HG03060 (cell line): ENCODE measurements at regions not wholly inside any gene's neighbourhood (a gene's known extent, or its start where the extent isn't known, plus 50 kb on each side); places are given as distances from the start of the nearest gene placed in this dataset.
"Not testable (repeated sequence)": the region's sequence is repeated elsewhere in the genome, so short reads cannot be mapped to it uniquely, and the experiment has no call there.

ENCODE experiments used
- ATAC-seq: cut with Tn5 transposase; IDR thresholded peaks from one replicate; pipeline ENCODE4 v1.9.1; 2021; ENCODE audit warnings: low read depth, moderate number of reproducible peaks; ENCODE audit not compliant: unreplicated experiment

- ATAC-seq = no peak
These were observed 370.8 kb downstream of the DSEL start for GRCh38 chr18:67145586-67146292.

DNA sequence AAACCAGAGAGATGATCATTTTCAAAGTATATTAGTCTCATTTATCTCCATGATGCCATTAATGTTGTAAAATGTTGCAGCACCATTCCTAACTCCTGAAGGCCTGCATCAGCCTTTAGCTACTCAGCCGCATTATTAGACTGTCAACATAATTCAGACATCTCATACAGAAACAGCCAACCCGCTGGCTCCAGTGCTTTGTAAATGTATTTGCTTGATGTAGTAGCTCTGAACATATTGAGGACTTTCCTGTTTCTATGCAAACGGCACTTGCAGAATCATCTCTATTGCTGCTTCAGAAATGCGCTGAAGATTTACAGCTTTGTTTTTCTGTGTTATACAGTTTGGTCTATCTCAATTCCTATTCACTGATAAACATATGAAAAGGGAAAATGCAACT is 372.2 kb downstream of the DSEL start:
- ATAC-seq = no peak

DNA sequence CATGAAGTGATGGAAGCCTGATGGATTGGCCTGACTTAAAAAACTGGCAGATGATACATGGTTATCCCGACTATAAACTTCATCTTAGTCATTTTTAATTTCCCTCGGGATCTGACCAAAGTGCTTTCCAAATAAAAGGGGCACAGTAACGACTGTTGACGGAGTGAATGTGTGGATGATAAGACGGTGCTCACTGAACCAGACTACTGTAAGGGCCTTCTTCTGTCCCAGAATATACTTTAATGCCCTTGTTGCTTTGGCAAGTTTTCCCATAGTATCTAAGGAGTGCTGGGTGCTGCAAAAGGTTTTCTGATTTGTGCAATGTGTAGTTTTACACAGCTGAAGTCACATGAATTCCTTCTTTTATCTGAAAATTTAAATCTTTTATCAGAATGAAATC is 373.5 kb downstream of the DSEL start:
- ATAC-seq = no peak

DNA sequence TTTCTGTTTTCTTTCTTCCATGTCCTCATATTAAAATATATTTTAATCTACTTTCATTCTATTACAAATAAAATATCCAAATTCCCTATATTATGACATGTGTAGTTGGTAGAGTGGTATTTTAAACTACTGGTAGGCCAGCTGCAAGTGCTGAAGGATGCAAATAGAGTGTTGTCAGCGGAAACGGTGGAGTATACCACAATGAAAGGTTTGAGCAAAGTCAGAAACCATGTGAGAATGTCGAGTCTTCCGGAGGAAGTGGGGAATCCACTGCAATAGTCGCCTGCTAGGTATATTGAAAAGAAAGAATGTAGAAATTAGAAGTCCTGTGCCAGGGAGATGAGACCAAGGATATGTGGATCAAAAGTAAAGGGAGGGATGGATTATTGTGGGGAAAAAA is 373.9 kb downstream of the DSEL start:
- no peak for ATAC-seq

DNA sequence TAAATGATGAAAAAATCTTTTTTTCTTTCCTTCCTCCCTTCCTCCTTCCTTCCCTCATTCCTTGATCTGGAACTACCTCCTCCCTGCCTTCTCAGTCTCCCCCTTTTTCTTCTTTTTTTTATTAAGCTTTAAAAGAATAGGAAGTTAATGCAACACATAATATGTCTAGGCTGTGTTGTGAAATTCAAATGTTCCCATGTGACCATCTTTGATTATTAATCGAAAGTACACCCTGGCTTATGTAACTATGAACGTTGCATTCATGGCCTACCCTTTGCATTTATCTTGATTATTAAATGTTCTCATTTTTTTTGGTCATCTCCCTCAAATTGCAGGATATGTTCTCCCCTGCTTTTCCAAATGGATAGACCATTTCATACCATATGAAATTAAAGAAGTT is 376.0 kb downstream of the DSEL start:
- ATAC-seq = no peak

DNA sequence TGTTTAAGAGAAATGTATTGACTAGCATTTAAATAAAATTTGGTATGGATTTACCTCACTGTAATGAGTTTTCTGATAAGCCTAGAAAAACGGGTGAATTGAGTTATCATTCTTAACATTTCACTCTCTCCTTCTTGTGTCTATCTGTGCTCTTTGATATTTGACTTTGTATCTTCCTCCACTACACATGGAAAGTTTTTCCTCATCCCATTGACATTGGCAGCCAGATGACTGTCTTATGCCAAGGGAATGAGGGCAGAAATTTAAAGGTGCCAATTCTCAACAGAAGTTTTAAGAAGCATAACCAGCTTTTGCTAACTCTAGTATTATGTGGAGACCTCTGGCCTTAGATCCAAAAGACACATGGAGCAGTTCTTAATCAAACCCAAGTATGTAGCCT is 376.6 kb downstream of the DSEL start:
- no peak for ATAC-seq

- ATAC-seq = no peak
These were observed 380.5 kb downstream of the DSEL start for GRCh38 chr18:67135981-67136380.

- ATAC-seq = no peak
These were observed 381.6 kb downstream of the DSEL start for GRCh38 chr18:67134911-67135310.

GRCh38 chr18:67133669-67134068 is 382.9 kb downstream of the DSEL start:
- ATAC-seq = no peak

- no peak for ATAC-seq
These were observed 383.6 kb downstream of the DSEL start for GRCh38 chr18:67132919-67133318.

- ATAC-seq = no peak
These were observed 385.0 kb downstream of the DSEL start for GRCh38 chr18:67131498-67131897.

- ATAC-seq = not testable (repeated sequence)
These were observed 389.8 kb downstream of the DSEL start for GRCh38 chr18:67126751-67127150.

DNA sequence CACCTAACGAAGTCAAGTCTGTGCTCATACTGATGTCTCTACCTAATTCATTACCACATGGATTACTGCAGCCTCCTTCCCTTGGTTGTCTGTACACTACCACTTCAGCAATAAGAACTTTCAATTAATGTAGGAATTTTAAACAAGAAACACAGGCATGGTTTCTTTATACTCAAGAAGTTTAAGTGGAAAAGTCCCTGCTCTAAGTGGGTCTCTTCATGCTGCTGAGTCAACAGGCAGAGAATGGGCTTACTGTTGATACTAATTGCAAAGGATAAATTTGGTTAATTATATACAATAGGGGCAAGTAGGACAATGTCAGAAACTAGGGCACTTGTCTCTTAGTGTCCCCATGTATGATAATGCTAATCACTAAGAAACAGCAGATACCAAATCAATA is 392.6 kb downstream of the DSEL start:
- ATAC-seq = no peak

DNA sequence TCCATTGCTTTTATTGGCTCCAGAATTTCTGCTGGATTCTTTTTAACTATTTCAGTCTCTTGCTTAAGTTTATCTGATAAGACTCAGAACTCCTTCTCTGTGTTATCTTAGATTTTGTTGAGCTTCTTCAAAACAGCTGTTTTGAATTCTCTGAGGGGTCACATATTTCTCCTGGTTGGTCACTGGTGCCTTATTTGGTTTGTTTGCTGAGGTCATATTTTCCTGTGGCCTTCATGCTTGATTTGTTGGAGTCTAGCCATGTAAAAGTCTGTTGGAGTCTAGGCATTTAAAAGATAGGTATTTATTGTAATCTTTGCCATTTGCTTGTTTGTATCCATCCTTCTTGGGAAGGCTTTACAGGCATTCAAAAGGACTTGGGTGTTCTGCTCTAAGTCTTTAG is 398.7 kb downstream of the DSEL start:
- no peak for ATAC-seq

DNA sequence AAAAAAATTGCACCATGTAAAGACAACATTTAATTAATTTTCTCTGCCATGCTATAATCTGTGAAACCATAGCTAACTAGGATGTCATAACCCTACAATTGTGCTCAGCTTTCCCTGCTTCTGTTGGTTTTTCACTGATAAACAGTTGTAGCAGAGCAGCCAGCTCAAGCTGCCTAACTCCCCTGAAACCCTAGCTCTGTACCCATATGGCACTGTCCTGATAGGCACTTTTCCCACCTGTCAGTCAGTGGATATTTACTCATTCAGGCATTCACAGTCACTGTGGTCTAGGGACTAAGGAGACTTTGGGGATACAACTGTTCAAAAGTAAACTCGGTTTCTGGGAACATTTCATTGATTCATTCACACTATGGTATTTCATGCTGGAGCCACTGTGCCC is 407.0 kb downstream of the DSEL start:
- no peak for ATAC-seq

DNA sequence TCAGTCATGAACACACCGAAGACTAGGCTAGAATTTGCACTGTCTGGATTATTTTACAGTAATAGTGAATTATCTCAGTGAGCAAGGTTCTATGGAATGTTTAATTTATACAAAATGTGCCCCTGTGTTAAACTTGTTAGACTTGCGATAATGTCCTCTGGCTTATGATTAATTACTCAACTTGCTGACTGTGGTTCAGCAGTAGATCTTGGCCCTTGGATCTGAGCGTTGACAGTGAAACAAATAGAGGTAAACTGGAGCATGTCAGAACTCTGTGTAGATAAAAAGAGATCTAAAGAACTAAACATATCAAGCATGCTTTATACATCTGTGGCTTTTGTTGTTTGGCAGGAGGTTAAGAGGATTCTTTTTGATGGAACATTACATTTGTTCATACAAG is 407.6 kb downstream of the DSEL start:
- no peak for ATAC-seq

- ATAC-seq = peak; percentile 77
These were observed 411.7 kb downstream of the DSEL start for GRCh38 chr18:67104700-67105284.

DNA sequence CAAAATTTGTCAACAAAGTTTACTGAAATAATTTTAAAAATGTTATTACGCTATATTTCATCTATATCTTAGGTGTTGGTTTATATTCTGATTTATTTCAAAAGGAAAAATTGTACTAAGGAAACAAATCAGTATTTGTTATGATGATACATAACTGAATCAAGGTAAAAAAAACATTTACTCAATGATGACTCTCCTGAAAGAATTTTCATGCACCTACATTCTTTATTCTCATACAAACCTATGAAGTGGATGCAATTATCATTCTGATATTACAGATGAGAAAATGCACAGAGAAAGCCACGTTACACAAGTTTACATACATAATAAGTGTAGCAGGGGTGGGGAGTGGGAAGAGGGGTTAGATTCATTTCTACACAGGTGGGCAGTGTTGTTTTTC is 422.4 kb downstream of the DSEL start:
- ATAC-seq = no peak

GRCh38 chr18:67092141-67092540 is 424.4 kb downstream of the DSEL start:
- ATAC-seq = no peak

- ATAC-seq = no peak
These were observed 434.9 kb downstream of the DSEL start for GRCh38 chr18:67081482-67082211.

DNA sequence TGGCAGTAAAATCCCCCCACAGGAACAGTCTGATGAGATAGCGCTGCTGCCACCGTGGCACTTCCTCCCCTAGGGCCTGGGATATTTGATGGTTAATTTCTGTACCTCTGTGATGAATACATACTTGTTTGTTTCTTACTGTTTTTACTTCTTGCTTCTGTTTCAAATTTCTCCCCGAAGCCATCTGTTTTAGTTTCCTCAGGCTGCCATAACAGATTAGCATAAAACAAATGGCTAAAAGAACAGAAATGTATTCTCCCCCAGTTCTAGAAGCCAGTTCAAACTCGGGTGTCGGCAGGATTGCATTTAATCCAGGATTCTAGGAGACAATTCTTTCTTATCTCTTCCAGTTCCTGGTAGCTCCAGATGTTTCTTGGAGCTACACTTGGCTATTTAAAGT is 435.9 kb downstream of the DSEL start:
- no peak for ATAC-seq

DNA sequence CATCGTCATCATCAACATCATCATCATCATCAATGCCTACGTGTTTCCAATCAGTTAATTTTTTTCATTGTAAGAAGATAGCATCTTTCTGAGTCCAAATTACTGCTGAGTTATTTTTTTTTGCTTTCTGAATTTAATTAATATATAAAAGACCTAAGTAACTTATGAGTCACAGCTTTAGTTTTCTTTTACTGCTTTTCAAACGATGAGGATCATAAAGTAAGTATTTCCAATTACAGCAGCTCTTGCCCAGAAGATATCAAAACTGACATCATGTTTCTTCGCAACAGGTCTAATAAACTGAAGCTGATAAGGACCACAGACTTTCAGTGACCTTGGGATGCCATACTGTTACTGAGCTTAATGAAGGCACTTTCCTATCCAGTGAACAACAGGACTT is 442.2 kb downstream of the DSEL start:
- no peak for ATAC-seq
